DOHH2 (cell line): ENCODE measurements at regions not wholly inside any gene's neighbourhood (a gene's known extent, or its start where the extent isn't known, plus 50 kb on each side); places are given as distances from the start of the nearest gene placed in this dataset.

Source experiments
- EZH2phosphoT487 ChIP-seq: fragments of 200-600 bp; sonication (generic); IDR thresholded peaks from 2 replicates; pipeline ENCODE4 v1.6.1; 2017; ENCODE audit warnings: borderline replicate concordance, mild to moderate bottlenecking, antibody characterized with exemption, low read length, moderate library complexity, mixed read lengths
- TF ChIP-seq, protein P1 (sequence below): fragments of 200-600 bp; sonication (generic); IDR thresholded peaks from one replicate; pipeline ENCODE4 v1.5.1; 2014; ENCODE audit warnings: antibody characterized with exemption, mild to moderate bottlenecking, low read depth, low read length; ENCODE audit not compliant: poor library complexity, severe bottlenecking

DNA sequence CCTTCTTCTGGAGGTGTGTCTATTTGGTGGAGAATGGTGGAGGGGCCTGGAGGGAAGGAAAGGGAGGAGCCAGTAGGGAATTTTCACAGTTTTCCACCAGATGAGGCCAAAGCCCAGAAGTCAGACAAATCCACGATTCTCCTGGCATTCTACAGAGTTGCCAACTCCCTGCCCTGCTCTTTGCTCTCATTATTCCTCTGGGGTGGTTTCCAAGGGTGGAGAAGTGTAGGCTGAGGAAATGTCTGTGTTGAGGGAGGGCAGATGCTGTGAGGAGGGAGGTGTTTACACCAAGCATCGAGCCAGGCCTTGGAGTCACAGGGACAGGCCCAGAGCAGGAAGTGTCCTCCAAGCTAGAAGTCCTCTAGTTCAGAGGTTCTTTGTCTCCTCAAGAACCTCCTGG lies 124.1 kb upstream of the LGALSL start:
- TF ChIP-seq, protein P1, sequence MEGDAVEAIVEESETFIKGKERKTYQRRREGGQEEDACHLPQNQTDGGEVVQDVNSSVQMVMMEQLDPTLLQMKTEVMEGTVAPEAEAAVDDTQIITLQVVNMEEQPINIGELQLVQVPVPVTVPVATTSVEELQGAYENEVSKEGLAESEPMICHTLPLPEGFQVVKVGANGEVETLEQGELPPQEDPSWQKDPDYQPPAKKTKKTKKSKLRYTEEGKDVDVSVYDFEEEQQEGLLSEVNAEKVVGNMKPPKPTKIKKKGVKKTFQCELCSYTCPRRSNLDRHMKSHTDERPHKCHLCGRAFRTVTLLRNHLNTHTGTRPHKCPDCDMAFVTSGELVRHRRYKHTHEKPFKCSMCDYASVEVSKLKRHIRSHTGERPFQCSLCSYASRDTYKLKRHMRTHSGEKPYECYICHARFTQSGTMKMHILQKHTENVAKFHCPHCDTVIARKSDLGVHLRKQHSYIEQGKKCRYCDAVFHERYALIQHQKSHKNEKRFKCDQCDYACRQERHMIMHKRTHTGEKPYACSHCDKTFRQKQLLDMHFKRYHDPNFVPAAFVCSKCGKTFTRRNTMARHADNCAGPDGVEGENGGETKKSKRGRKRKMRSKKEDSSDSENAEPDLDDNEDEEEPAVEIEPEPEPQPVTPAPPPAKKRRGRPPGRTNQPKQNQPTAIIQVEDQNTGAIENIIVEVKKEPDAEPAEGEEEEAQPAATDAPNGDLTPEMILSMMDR, result no peak
- no peak for TF ChIP-seq EZH2phosphoT487
